Transverse colon (tissue), 4 donors: ENCODE measurements at regions not wholly inside any gene's neighbourhood (a gene's known extent, or its start where the extent isn't known, plus 50 kb on each side); places are given as distances from the start of the nearest gene placed in this dataset.

Source experiments
- CTCF ChIP-seq, 5 experiments: fragments of 200-600 bp in 3 of 5; fragments of 450-650 bp in 2 of 5; sonication (generic) in 3 of 5; IDR thresholded peaks; 1 replicate in 2 of 5; 2 replicates in 3 of 5; pipeline ENCODE4 v1.5.1; 2016 to 2017; ENCODE audit warnings: antibody characterized with exemption in 5 of 5, inconsistent platforms in 3 of 5, mild to moderate bottlenecking in 2 of 5, moderate library complexity in 1 of 5
- EP300 ChIP-seq: sonication (generic); formaldehyde crosslinking; IDR thresholded peaks from one replicate; pipeline ENCODE4 v1.6.1; 2017; ENCODE audit warnings: antibody characterized with exemption, low read depth
- POLR2A ChIP-seq: fragments of 450-650 bp; IDR thresholded peaks from one replicate; pipeline ENCODE4 v1.6.1; 2016; ENCODE audit warnings: antibody characterized with exemption, mild to moderate bottlenecking, moderate library complexity
- POLR2AphosphoS5 ChIP-seq, 3 donors: sonication (generic); formaldehyde crosslinking; IDR thresholded peaks; one replicate each; pipeline ENCODE4 v1.6.1; 2016; ENCODE audit warnings: antibody characterized with exemption in 3 of 3

GRCh38 chr15:91517491-91518200, 335.9 kb upstream of the SLCO3A1 start:
- no peak for TF ChIP-seq CTCF (IDR thresholded peaks at IDR 0.05)
- no peak for TF ChIP-seq POLR2AphosphoS5 (IDR thresholded peaks at IDR 0.05)
- TF ChIP-seq EP300, result no peak
- TF ChIP-seq POLR2A, result no peak
